SK-N-MC (cell line): ENCODE measurements at regions not wholly inside any gene's neighbourhood (a gene's known extent, or its start where the extent isn't known, plus 50 kb on each side); places are given as distances from the start of the nearest gene placed in this dataset.

Experiments used
- EZH2 ChIP-seq: fragments of 200-600 bp; sonication (generic); IDR thresholded peaks from one replicate; pipeline ENCODE4 v1.6.1; 2017; ENCODE audit warnings: antibody characterized with exemption
- POLR2AphosphoS5 ChIP-seq: IDR thresholded peaks from 2 replicates; pipeline ENCODE4 v1.6.1; 2012; ENCODE audit warnings: mild to moderate bottlenecking, low read depth, low read length, borderline replicate concordance

GRCh38 chrX:138270931-138271330, 440.6 kb downstream of the FGF13 start:
- TF ChIP-seq EZH2 = no peak
- TF ChIP-seq POLR2AphosphoS5 = no peak
